ENCODE measurements at regions not wholly inside any gene's neighbourhood (a gene's known extent, or its start where the extent isn't known, plus 50 kb on each side); places are given as distances from the start of the nearest gene placed in this dataset.

- TF ChIP-seq POLR2AphosphoS5 (IDR thresholded peaks at IDR 0.05; ENCODE audit: low read depth, low read length) (peak; percentile 59; the same call in 1 of the 2 replicates), REST (IDR thresholded peaks at IDR 0.05; ENCODE audit: insufficient read depth in 1 of 2, low read depth in 2 of 2, low read length in 2 of 2) (peak in 1 of 2 experiments; percentile 69; a peak in 2 of 4 replicates)
These were observed 467.1 kb upstream of the HSF2 start for GRCh38 chr6:121932076-121932991.

All from PFSK-1 (cell line).